K562 (cell line): ENCODE measurements at regions not wholly inside any gene's neighbourhood (a gene's known extent, or its start where the extent isn't known, plus 50 kb on each side); places are given as distances from the start of the nearest gene placed in this dataset.

Experiments
- ETV5 ChIP-seq: sonication (generic); formaldehyde crosslinking; IDR thresholded peaks from 2 replicates; pipeline ENCODE4 v1.4.0; 2020; ENCODE audit warnings: low read depth, mild to moderate bottlenecking, missing genetic modification reagents
- FOXJ3 ChIP-seq: sonication (generic); formaldehyde crosslinking; IDR thresholded peaks from 2 replicates; pipeline ENCODE4 v1.4.0; 2020; ENCODE audit warnings: mild to moderate bottlenecking, missing genetic modification reagents
- FOXK1 ChIP-seq: sonication (generic); formaldehyde crosslinking; IDR thresholded peaks from 2 replicates; pipeline ENCODE4 v1.8.0; 2022; ENCODE audit warnings: missing genetic modification reagents, mild to moderate bottlenecking, borderline replicate concordance
- HMG20A ChIP-seq: fragments of 450-650 bp; formaldehyde crosslinking; conservative IDR thresholded peaks from 2 replicates; pipeline ENCODE4 v1.4.0; 2020; ENCODE audit warnings: mild to moderate bottlenecking, mixed read lengths
- MEF2D ChIP-seq: conservative IDR thresholded peaks from 2 replicates; pipeline ENCODE4 v1.6.1; 2016; ENCODE audit warnings: low read depth, missing genetic modification characterization, missing compliant biosample characterization
- NR2C1 ChIP-seq, 2 experiments: fragments of 450-650 bp; IDR thresholded peaks; 2 replicates each; pipeline ENCODE4 v1.6.1; 2017; ENCODE audit warnings: mild to moderate bottlenecking in 2 of 2, antibody characterized with exemption in 1 of 2, inconsistent platforms in 1 of 2, missing compliant biosample characterization in 1 of 2, missing genetic modification characterization in 1 of 2
- NR4A1 ChIP-seq, 2 experiments: fragments of 250-450 bp in 1 of 2; fragments of 450-650 bp in 1 of 2; sonication (Bioruptor Pico) in 1 of 2; IDR thresholded peaks; 2 replicates each; pipeline versions ENCODE4 v1.4.0 to v1.6.1; 2016 to 2020; ENCODE audit warnings: mild to moderate bottlenecking in 2 of 2, missing compliant biosample characterization in 1 of 2, missing genetic modification characterization in 1 of 2, moderate library complexity in 1 of 2
- PCBP1 ChIP-seq: fragments of 200-400 bp; formaldehyde crosslinking; IDR thresholded peaks from 2 replicates; pipeline ENCODE4 v1.6.1; 2018; ENCODE audit warnings: mild to moderate bottlenecking, low read depth, low read length; ENCODE audit not compliant: poor library complexity, severe bottlenecking
- RBM25 ChIP-seq: fragments of 200-400 bp; formaldehyde crosslinking; IDR thresholded peaks from 2 replicates; pipeline ENCODE4 v1.6.1; 2018; ENCODE audit warnings: low read length, low read depth, moderate library complexity; ENCODE audit not compliant: severe bottlenecking
- SMARCA4 ChIP-seq: fragments of 450-650 bp; IDR thresholded peaks from 2 replicates; pipeline ENCODE4 v1.6.1; 2016
- ZC3H8 ChIP-seq: fragments of 450-650 bp; IDR thresholded peaks from 2 replicates; pipeline ENCODE4 v1.6.1; 2017
- ZNF133 ChIP-seq: fragments of 250-450 bp; sonication (Bioruptor Pico); IDR thresholded peaks from 2 replicates; pipeline ENCODE4 v1.4.0; 2020; ENCODE audit warnings: mild to moderate bottlenecking
- ZNF766 ChIP-seq: fragments of 200-800 bp; sonication (Bioruptor generic); conservative IDR thresholded peaks from 2 replicates; pipeline ENCODE4 v1.6.1; 2016; ENCODE audit warnings: missing genetic modification characterization, missing compliant biosample characterization
- ZSCAN29 ChIP-seq: fragments of 450-650 bp; IDR thresholded peaks from 2 replicates; pipeline ENCODE4 v1.6.1; 2017
- TF ChIP-seq, protein P1 (sequence below), 2 experiments: fragments of 450-650 bp in 1 of 2; IDR thresholded peaks; 2 replicates each; pipeline ENCODE4 v1.6.1; 2011 to 2017; ENCODE audit warnings: low read depth in 2 of 2, antibody characterized with exemption in 1 of 2, borderline replicate concordance in 1 of 2, low read length in 1 of 2, mild to moderate bottlenecking in 1 of 2, mixed read lengths in 1 of 2; ENCODE audit not compliant: control insufficient read depth in 1 of 2
- TF ChIP-seq, protein P2 (sequence below): IDR thresholded peaks from 2 replicates; pipeline ENCODE4 v1.6.1; 2014; ENCODE audit warnings: antibody characterized with exemption

DNA sequence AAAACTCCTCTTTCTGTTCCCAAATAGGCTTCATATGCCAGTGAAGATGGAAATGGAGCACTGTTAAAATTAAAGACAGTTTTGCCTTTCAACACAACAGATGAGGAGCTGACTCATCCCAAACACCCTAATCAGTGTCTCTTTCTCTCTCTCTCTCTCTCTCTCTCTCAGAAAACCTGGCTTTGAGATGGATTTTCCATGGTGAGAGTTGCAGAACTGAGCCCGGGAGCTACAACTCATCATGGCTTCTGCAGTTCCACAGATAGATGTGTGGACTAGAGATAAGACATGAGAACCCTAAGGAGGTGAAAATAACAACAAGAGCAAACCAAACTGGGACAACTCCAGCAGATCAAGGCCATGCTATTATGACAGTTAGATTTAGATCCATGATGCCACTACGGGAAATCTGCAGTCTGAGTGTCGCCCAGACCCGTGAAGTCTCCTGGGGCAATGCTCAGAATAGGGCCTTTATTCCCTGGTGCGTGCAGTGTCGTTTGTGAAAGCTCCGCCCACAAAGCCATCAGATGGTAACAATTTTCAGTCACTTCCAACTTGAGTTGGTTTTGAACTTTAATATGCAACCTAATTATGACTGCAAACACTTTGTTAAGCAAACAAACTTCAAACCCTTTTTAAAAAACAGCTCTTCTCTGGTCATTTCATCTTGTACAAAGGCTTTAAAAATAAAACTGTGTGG is 338.2 kb upstream of the PREP start (continued):
- TF ChIP-seq ETV5 (CRISPR knock-in tag) = no peak
- no peak for TF ChIP-seq FOXJ3
- no peak for TF ChIP-seq RBM25
- 0 out of 2 replicates have a peak, but pooled peaks have one; percentile 33 for TF ChIP-seq ZNF766 (CRISPR knock-in tag)
- no peak for TF ChIP-seq PCBP1
- no peak for TF ChIP-seq NR4A1 (CRISPR knock-in tag; IDR thresholded peaks at IDR 0.05)
- TF ChIP-seq NR4A1 (tag; IDR thresholded peaks at IDR 0.05) = peak; percentile 67; the same call in 1 of the 2 replicates
- no peak for TF ChIP-seq NR2C1 (IDR thresholded peaks at IDR 0.05)
- 0 out of 2 replicates have a peak, but pooled peaks have one; percentile 35 for TF ChIP-seq NR2C1 (tag; IDR thresholded peaks at IDR 0.05)
- TF ChIP-seq ZSCAN29 = no peak
- no peak for TF ChIP-seq MEF2D (tag)
- TF ChIP-seq, protein P1, sequence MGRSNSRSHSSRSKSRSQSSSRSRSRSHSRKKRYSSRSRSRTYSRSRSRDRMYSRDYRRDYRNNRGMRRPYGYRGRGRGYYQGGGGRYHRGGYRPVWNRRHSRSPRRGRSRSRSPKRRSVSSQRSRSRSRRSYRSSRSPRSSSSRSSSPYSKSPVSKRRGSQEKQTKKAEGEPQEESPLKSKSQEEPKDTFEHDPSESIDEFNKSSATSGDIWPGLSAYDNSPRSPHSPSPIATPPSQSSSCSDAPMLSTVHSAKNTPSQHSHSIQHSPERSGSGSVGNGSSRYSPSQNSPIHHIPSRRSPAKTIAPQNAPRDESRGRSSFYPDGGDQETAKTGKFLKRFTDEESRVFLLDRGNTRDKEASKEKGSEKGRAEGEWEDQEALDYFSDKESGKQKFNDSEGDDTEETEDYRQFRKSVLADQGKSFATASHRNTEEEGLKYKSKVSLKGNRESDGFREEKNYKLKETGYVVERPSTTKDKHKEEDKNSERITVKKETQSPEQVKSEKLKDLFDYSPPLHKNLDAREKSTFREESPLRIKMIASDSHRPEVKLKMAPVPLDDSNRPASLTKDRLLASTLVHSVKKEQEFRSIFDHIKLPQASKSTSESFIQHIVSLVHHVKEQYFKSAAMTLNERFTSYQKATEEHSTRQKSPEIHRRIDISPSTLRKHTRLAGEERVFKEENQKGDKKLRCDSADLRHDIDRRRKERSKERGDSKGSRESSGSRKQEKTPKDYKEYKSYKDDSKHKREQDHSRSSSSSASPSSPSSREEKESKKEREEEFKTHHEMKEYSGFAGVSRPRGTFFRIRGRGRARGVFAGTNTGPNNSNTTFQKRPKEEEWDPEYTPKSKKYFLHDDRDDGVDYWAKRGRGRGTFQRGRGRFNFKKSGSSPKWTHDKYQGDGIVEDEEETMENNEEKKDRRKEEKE (IDR thresholded peaks at IDR 0.05; ENCODE audit: borderline replicate concordance in 1 of 2, control insufficient read depth in 1 of 2, low read depth in 2 of 2, low read length in 1 of 2) = no peak
- TF ChIP-seq FOXK1 (CRISPR knock-in tag) = no peak
- TF ChIP-seq SMARCA4 = peak; percentile 87
- no peak for TF ChIP-seq HMG20A (CRISPR knock-in tag)
- no peak for TF ChIP-seq ZC3H8
- no peak for TF ChIP-seq ZNF133 (CRISPR knock-in tag)
- TF ChIP-seq, protein P2, sequence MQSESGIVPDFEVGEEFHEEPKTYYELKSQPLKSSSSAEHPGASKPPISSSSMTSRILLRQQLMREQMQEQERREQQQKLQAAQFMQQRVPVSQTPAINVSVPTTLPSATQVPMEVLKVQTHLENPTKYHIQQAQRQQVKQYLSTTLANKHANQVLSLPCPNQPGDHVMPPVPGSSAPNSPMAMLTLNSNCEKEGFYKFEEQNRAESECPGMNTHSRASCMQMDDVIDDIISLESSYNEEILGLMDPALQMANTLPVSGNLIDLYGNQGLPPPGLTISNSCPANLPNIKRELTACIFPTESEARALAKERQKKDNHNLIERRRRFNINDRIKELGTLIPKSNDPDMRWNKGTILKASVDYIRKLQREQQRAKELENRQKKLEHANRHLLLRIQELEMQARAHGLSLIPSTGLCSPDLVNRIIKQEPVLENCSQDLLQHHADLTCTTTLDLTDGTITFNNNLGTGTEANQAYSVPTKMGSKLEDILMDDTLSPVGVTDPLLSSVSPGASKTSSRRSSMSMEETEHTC = no peak
